DOHH2 (cell line): ENCODE measurements at regions not wholly inside any gene's neighbourhood (a gene's known extent, or its start where the extent isn't known, plus 50 kb on each side); places are given as distances from the start of the nearest gene placed in this dataset.

Experiments
- H3F3A ChIP-seq: fragments of 200-600 bp; sonication (generic), shearing (Covaris generic); 2 replicates; pipeline ENCODE4 v1.6.0; 2016; ENCODE audit warnings: antibody characterized with exemption, mild to moderate bottlenecking; ENCODE audit not compliant: control insufficient read depth, insufficient read depth
- H3K27ac ChIP-seq: fragments of 200-600 bp; sonication (generic); 2 replicates; pipeline ENCODE4 v1.5.1; 2014; ENCODE audit warnings: low read depth, mild to moderate bottlenecking, low read length, moderate library complexity
- H3K27me3 ChIP-seq: fragments of 200-600 bp; sonication (generic); 2 replicates; pipeline ENCODE4 v1.6.1; 2014; ENCODE audit warnings: mild to moderate bottlenecking, low read length, mixed read lengths; ENCODE audit not compliant: control insufficient read depth
- H3K36me3 ChIP-seq: fragments of 200-600 bp; sonication (generic); 2 replicates; pipeline ENCODE4 v1.6.1; 2014; ENCODE audit warnings: mild to moderate bottlenecking, low read length, moderate library complexity, mixed read lengths; ENCODE audit not compliant: control insufficient read depth
- H3K4me1 ChIP-seq: fragments of 200-600 bp; sonication (generic); 2 replicates; pipeline ENCODE4 v1.6.1; 2014; ENCODE audit warnings: mild to moderate bottlenecking, low read length, mixed read lengths; ENCODE audit not compliant: control insufficient read depth
- H3K4me2 ChIP-seq: fragments of 200-600 bp; sonication (generic); 2 replicates; pipeline ENCODE4 v1.6.0; 2014; ENCODE audit warnings: mild to moderate bottlenecking, low read length, moderate library complexity
- H3K4me3 ChIP-seq: fragments of 200-600 bp; sonication (generic); 2 replicates; pipeline ENCODE4 v1.5.1; 2014; ENCODE audit warnings: mild to moderate bottlenecking, low read length, mixed read lengths
- H3K79me2 ChIP-seq: fragments of 200-600 bp; sonication (generic); 2 replicates; pipeline ENCODE4 v1.6.1; 2014; ENCODE audit warnings: mild to moderate bottlenecking, low read length, mixed read lengths; ENCODE audit not compliant: control insufficient read depth
- H3K9me2 ChIP-seq: fragments of 200-600 bp; sonication (generic); replicated peaks from 2 replicates; pipeline ENCODE4 v1.6.1; 2014; ENCODE audit warnings: mild to moderate bottlenecking, low read length, mixed read lengths; ENCODE audit not compliant: control insufficient read depth
- H3K9me3 ChIP-seq: fragments of 200-600 bp; sonication (generic); 2 replicates; pipeline ENCODE4 v1.6.1; 2014; ENCODE audit warnings: antibody characterized with exemption, low read length, mixed read lengths; ENCODE audit not compliant: control insufficient read depth, insufficient read depth
- H4K20me1 ChIP-seq: fragments of 200-600 bp; sonication (generic); 2 replicates; pipeline ENCODE4 v1.6.0; 2014; ENCODE audit warnings: low read depth, mild to moderate bottlenecking, antibody characterized with exemption, low read length, moderate library complexity; ENCODE audit not compliant: control insufficient read depth, insufficient read depth
- CTCF ChIP-seq: fragments of 200-600 bp; sonication (generic); IDR thresholded peaks from one replicate; pipeline ENCODE4 v1.5.1; 2014; ENCODE audit warnings: antibody characterized with exemption, mild to moderate bottlenecking, low read depth, low read length; ENCODE audit not compliant: poor library complexity, severe bottlenecking
- EZH2phosphoT487 ChIP-seq: fragments of 200-600 bp; sonication (generic); IDR thresholded peaks from 2 replicates; pipeline ENCODE4 v1.6.1; 2017; ENCODE audit warnings: borderline replicate concordance, mild to moderate bottlenecking, antibody characterized with exemption, low read length, moderate library complexity, mixed read lengths

DNA sequence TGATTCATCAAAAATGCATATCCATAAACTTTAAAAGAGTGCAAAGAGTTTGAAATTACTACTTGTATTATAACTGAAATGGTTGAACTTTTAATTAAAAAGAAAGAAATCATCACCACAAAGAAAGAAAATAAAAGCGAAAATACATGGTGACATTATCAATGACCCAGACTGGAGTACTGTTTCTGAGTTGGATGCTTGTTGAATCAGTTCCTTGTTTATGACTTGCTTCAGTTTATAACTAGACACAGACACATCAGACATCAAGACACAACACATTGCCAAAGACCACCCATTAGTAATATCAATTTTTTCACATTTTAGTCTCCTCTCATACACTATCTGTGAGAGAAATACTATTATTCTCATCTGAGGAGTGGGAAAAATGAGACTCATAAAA lies 293.0 kb downstream of the MRPL39 start:
- H3K27ac ChIP-seq: no peak overlapping the region
- no peaks in the 10 kb centered on the region for H3K36me3 ChIP-seq
- H3K79me2 ChIP-seq: no peaks in the 10 kb centered on the region
- H3K9me3 ChIP-seq: no peaks in the 10 kb centered on the region
- no peak overlapping the region for H3K4me3 ChIP-seq
- H3K9me2 ChIP-seq: no peaks in the 10 kb centered on the region
- no peaks in the 10 kb centered on the region for H3K27me3 ChIP-seq
- H3K4me1 ChIP-seq: peaks cover 9% of the 10 kb centered on the region
- H3F3A ChIP-seq: no peaks in the 10 kb centered on the region
- TF ChIP-seq EZH2phosphoT487: no peak
- no peak for TF ChIP-seq CTCF
- H4K20me1 ChIP-seq: no peaks in the 10 kb centered on the region
- H3K4me2 ChIP-seq: peak overlapping the region; percentile 15; the same call in 1 of the 2 replicates

DNA sequence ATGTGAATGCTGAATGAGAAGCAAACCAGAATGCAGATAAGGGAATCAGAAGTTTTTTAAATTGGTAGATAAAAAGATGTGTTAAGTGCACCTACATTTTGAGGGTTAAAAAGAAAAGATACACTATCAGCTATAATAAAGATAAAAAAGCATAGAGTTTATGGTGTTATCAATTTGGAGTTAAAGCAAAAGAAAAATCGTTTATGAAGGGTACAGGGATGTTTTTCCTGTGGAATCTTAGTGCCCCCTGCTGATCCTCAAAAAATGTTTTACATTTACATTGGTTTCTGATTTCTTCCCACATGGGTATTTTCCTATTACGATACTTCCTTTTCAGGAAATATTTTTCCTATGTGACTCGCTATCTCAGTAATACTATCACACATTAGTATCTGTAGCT lies 293.5 kb downstream of the MRPL39 start:
- no peaks in the 10 kb centered on the region for H3K36me3 ChIP-seq
- peaks cover 4% of the 10 kb centered on the region for H3K9me3 ChIP-seq
- H3K27ac ChIP-seq: no peak overlapping the region
- no peaks in the 10 kb centered on the region for H3K79me2 ChIP-seq
- no peaks in the 10 kb centered on the region for H3K27me3 ChIP-seq
- H3K4me1 ChIP-seq: peaks cover 9% of the 10 kb centered on the region
- H3K4me3 ChIP-seq: no peak overlapping the region
- H3K9me2 ChIP-seq: no peaks in the 10 kb centered on the region
- no peaks in the 10 kb centered on the region for H4K20me1 ChIP-seq
- no peaks in the 10 kb centered on the region for H3F3A ChIP-seq
- TF ChIP-seq EZH2phosphoT487 (no peak), CTCF (peak; percentile 55)
- peak overlapping the region; percentile 15; the same call in 1 of the 2 replicates for H3K4me2 ChIP-seq

- Histone ChIP-seq H3K4me2 (no peak overlapping the region), H3K36me3 (no peaks in the 10 kb centered on the region)
- TF ChIP-seq CTCF (no peak), EZH2phosphoT487 (no peak)
Observed at GRCh38 chr21:25307489-25307888, 299.8 kb downstream of the MRPL39 start.

DNA sequence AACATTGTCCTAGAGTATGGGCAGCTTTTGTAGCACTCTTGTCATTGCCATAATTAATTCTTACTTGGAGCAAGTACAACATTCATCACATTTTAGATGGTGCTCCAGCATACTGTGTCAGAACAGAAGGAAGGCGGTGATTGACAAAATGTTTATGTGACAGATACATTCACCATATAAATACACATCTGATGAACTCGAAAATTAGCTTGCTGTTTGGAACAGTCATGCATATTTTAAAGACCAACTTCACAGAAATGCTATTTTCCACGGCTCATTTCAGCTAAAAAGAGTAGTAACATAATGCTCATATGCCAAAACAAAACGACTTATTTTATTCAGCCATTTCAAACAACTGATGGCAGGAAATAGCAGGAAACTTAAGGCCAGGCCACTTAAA lies 302.7 kb downstream of the MRPL39 start:
- Histone ChIP-seq H3K4me1 (peaks cover 27% of the 10 kb centered on the region), H3K9me2 (no peaks in the 10 kb centered on the region), H3K27me3 (no peaks in the 10 kb centered on the region), H3K79me2 (no peaks in the 10 kb centered on the region), H4K20me1 (no peaks in the 10 kb centered on the region), H3K4me3 (no peak overlapping the region), H3K27ac (no peak overlapping the region), H3K4me2 (no peak overlapping the region), H3K9me3 (peaks cover 7% of the 10 kb centered on the region), H3K36me3 (no peaks in the 10 kb centered on the region), H3F3A (no peaks in the 10 kb centered on the region)
- TF ChIP-seq EZH2phosphoT487 (no peak), CTCF (no peak)

More at GRCh38 chr21:25307489-25307888, 299.8 kb downstream of the MRPL39 start:
- H3K79me2 ChIP-seq: no peaks in the 10 kb centered on the region
- no peaks in the 10 kb centered on the region for H3K27me3 ChIP-seq
- no peak overlapping the region for H3K4me3 ChIP-seq
- H3K27ac ChIP-seq: no peak overlapping the region
- no peaks in the 10 kb centered on the region for H4K20me1 ChIP-seq
- no peaks in the 10 kb centered on the region for H3K4me1 ChIP-seq
- H3K9me3 ChIP-seq: peaks cover 7% of the 10 kb centered on the region
- no peaks in the 10 kb centered on the region for H3K9me2 ChIP-seq
- H3F3A ChIP-seq: no peaks in the 10 kb centered on the region
